Neural progenitor cell (in vitro differentiated cells): ENCODE measurements at regions not wholly inside any gene's neighbourhood (a gene's known extent, or its start where the extent isn't known, plus 50 kb on each side); places are given as distances from the start of the nearest gene placed in this dataset.

ENCODE experiments used
- EZH2 ChIP-seq: fragments of 200-600 bp; sonication (generic); IDR thresholded peaks from 2 replicates; pipeline ENCODE4 v1.6.1; 2017; ENCODE audit warnings: antibody characterized with exemption, mild to moderate bottlenecking, moderate library complexity
- TF ChIP-seq, protein P1 (sequence below): fragments of 200-600 bp; sonication (generic); IDR thresholded peaks from 2 replicates; pipeline ENCODE4 v1.5.1; 2017; ENCODE audit warnings: antibody characterized with exemption, mild to moderate bottlenecking

DNA sequence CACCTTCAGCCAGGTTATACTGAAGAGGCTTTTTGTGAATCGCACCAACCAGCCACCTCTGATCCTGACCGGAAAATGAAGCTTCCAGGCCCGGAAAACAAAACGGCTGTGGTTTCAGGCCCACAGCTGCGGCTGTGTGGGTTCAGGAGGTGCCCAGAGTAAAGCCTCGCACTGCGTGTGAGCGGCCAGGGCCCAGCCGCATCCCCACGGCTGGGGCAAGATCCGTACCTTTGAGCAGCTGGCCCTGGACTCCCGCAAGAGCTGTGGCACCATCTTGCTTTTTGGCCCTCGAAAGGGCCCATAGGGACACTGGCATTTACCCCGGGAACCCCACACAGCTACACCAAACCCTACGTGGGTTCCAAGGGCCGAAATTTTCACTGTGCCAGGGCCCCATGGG is 63.0 kb downstream of the GLUL start:
- TF ChIP-seq, protein P1, sequence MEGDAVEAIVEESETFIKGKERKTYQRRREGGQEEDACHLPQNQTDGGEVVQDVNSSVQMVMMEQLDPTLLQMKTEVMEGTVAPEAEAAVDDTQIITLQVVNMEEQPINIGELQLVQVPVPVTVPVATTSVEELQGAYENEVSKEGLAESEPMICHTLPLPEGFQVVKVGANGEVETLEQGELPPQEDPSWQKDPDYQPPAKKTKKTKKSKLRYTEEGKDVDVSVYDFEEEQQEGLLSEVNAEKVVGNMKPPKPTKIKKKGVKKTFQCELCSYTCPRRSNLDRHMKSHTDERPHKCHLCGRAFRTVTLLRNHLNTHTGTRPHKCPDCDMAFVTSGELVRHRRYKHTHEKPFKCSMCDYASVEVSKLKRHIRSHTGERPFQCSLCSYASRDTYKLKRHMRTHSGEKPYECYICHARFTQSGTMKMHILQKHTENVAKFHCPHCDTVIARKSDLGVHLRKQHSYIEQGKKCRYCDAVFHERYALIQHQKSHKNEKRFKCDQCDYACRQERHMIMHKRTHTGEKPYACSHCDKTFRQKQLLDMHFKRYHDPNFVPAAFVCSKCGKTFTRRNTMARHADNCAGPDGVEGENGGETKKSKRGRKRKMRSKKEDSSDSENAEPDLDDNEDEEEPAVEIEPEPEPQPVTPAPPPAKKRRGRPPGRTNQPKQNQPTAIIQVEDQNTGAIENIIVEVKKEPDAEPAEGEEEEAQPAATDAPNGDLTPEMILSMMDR: no peak
- TF ChIP-seq EZH2: no peak
